K562 (cell line): ENCODE measurements at regions not wholly inside any gene's neighbourhood (a gene's known extent, or its start where the extent isn't known, plus 50 kb on each side); places are given as distances from the start of the nearest gene placed in this dataset.

Experiments used
- ATAC-seq: fragments of 200-7000 bp; cut with Tn5 transposase; 3 replicates; pipeline ENCODE4 v1.9.1; 2020; ENCODE audit warnings: moderate library complexity
- BruUV-seq: library from RNA; stranded (reverse); fragments of 400-500 nt; replicated peaks from 2 replicates; lab custom pipeline; 2021; lab: Mats Ljungman, UMichigan
- CTCF ChIA-PET: fragments of 300-600 bp; formaldehyde crosslinking; extraction: SDS; loops from one replicate; lab custom pipeline; 2021; ENCODE audit warnings: low intra/inter-chr PET ratio; lab: Yijun Ruan, JAX
- POLR2A ChIA-PET: fragments of 300-600, 350-650 bp; sonication (Branson Sonifier 250); formaldehyde crosslinking; extraction: SDS; loops from one replicate; lab custom pipeline; 2021; ENCODE audit warnings: antibody characterized with exemption, inconsistent platforms; lab: Yijun Ruan, JAX
- DNase-seq, 4 experiments: peaks; one replicate each; pipeline versions ENCODE4 v3.0.0 to v3.0.0-alpha.2; 2011 to 2018; ENCODE audit warnings: low spot score in 3 of 4, mixed read lengths in 3 of 4; ENCODE audit errors: extremely low read depth in 1 of 4
- FAIRE-seq: peaks from 2 replicates; lab custom pipeline; 2011; peaks lifted over from hg19 to GRCh38; lab: Jason Lieb, UNC
- H2AFZ ChIP-seq: 2 replicates; pipeline ENCODE4 v1.6.0; 2011; ENCODE audit warnings: low read depth, low read length, control low read depth, inconsistent platforms
- H3K27ac ChIP-seq: fragments of 200-600 bp; 3 replicates; pipeline ENCODE4 v1.8.0; 2011; ENCODE audit warnings: low read depth, mild to moderate bottlenecking, control low read depth, inconsistent platforms, low read length, moderate library complexity, mixed read lengths; ENCODE audit errors: extremely low read depth
- H3K27me3 ChIP-seq, 2 experiments: fragments of 300-600 bp in 1 of 2; 2 replicates in 1 of 2; 3 replicates in 1 of 2; pipeline versions ENCODE4 v1.6.0 to v1.8.0; 2011; ENCODE audit warnings: inconsistent platforms in 2 of 2, low read length in 2 of 2, mild to moderate bottlenecking in 1 of 2, mixed read lengths in 1 of 2, moderate library complexity in 1 of 2; ENCODE audit not compliant: control insufficient read depth in 2 of 2, insufficient read depth in 2 of 2
- H3K36me3 ChIP-seq: fragments of 300-600 bp; 3 replicates; pipeline ENCODE4 v1.8.0; 2011; ENCODE audit warnings: mild to moderate bottlenecking, low read length, inconsistent platforms; ENCODE audit not compliant: control insufficient read depth, insufficient read depth
- H3K4me1 ChIP-seq, 2 experiments: fragments of 200-600 bp in 1 of 2; replicated peaks in 1 of 2; 2 replicates in 1 of 2; 3 replicates in 1 of 2; pipeline versions ENCODE4 v1.5.1 to v1.8.0; 2011; ENCODE audit warnings: inconsistent platforms in 2 of 2, low read length in 2 of 2, mild to moderate bottlenecking in 1 of 2, mixed read lengths in 1 of 2, moderate library complexity in 1 of 2; ENCODE audit not compliant: control insufficient read depth in 2 of 2, insufficient read depth in 2 of 2
- H3K4me2 ChIP-seq: 2 replicates; pipeline ENCODE4 v1.6.1; 2011; ENCODE audit warnings: low read length, control low read depth, inconsistent platforms, mixed read lengths; ENCODE audit not compliant: insufficient read depth
- H3K4me3 ChIP-seq: fragments of 200-600 bp; sonication (generic), shearing (Covaris generic); 2 replicates; pipeline ENCODE4 v1.5.1; 2016; ENCODE audit warnings: control low read depth, inconsistent platforms
- H3K79me2 ChIP-seq: fragments of 200-600 bp; 3 replicates; pipeline ENCODE4 v1.8.0; 2011; ENCODE audit warnings: low read length, inconsistent platforms; ENCODE audit not compliant: control insufficient read depth, insufficient read depth
- H3K9ac ChIP-seq, 2 experiments: 2 replicates each; pipeline versions ENCODE4 v1.6.0 to v1.6.1; 2011; ENCODE audit warnings: low read depth in 2 of 2, low read length in 2 of 2, control low read depth in 1 of 2, inconsistent platforms in 1 of 2, mild to moderate bottlenecking in 1 of 2, mixed read lengths in 1 of 2; ENCODE audit not compliant: insufficient read depth in 1 of 2
- H3K9me1 ChIP-seq: one replicate; pipeline ENCODE4 v1.6.0; 2011; ENCODE audit warnings: inconsistent platforms, mild to moderate bottlenecking, low read length, moderate library complexity; ENCODE audit not compliant: control insufficient read depth, insufficient read depth
- H3K9me3 ChIP-seq: replicated peaks from 2 replicates; pipeline ENCODE4 v1.5.1; 2011; ENCODE audit warnings: low read depth, low read length, inconsistent platforms; ENCODE audit not compliant: control insufficient read depth, insufficient read depth
- H4K20me1 ChIP-seq: replicated peaks from 2 replicates; pipeline ENCODE4 v1.6.1; 2011; ENCODE audit warnings: low read length, inconsistent platforms, mixed read lengths; ENCODE audit not compliant: control insufficient read depth, insufficient read depth
- BCLAF1 ChIP-seq, 2 experiments: fragments of 450-650 bp in 1 of 2; IDR thresholded peaks; 2 replicates each; pipeline ENCODE4 v1.6.1; 2011 to 2017; ENCODE audit warnings: low read depth in 2 of 2, antibody characterized with exemption in 1 of 2, borderline replicate concordance in 1 of 2, low read length in 1 of 2, mild to moderate bottlenecking in 1 of 2, mixed read lengths in 1 of 2; ENCODE audit not compliant: control insufficient read depth in 1 of 2
- BRCA1 ChIP-seq, 2 experiments: fragments of 450-650 bp in 1 of 2; sonication (generic) in 1 of 2; formaldehyde crosslinking in 1 of 2; IDR thresholded peaks; 2 replicates each; pipeline versions ENCODE4 v1.5.0 to v1.6.1; 2017 to 2020; ENCODE audit warnings: mild to moderate bottlenecking in 1 of 2, missing genetic modification reagents in 1 of 2
- POLR2A ChIP-seq: fragments of 450-650 bp; conservative IDR thresholded peaks from 2 replicates; pipeline ENCODE4 v1.6.1; 2016
- POLR3G ChIP-seq: IDR thresholded peaks from 2 replicates; pipeline ENCODE4 v1.6.1; 2011; ENCODE audit not compliant: insufficient read length, insufficient replicate concordance; ENCODE audit errors: extremely low read depth
- PRDM10 ChIP-seq: fragments of 450-650 bp; IDR thresholded peaks from 2 replicates; pipeline ENCODE4 v1.6.1; 2018; ENCODE audit not compliant: partially characterized antibody
- PTTG1 ChIP-seq: fragments of 450-650 bp; IDR thresholded peaks from 2 replicates; pipeline ENCODE4 v1.6.1; 2016; ENCODE audit warnings: low read depth, mild to moderate bottlenecking, missing genetic modification characterization, missing compliant biosample characterization
- XRCC3 ChIP-seq: fragments of 450-650 bp; IDR thresholded peaks from 2 replicates; pipeline ENCODE4 v1.6.1; 2017; ENCODE audit warnings: mild to moderate bottlenecking, moderate library complexity
- ZBTB49 ChIP-seq: sonication (generic); formaldehyde crosslinking; IDR thresholded peaks from 2 replicates; pipeline ENCODE4 v1.8.0; 2022; ENCODE audit warnings: missing genetic modification reagents, mild to moderate bottlenecking, borderline replicate concordance
- ZNF41 ChIP-seq: fragments of 250-450 bp; sonication (Bioruptor Pico); conservative IDR thresholded peaks from 2 replicates; pipeline ENCODE4 v1.4.0; 2020; ENCODE audit warnings: mild to moderate bottlenecking
- WGBS: fragments of 100-300 bp; shearing (Covaris generic); methylation state at CpG from one replicate; pipeline ENCODE4 v1.1.6; 2016; ENCODE audit warnings: low coverage, mixed read lengths; ENCODE audit not compliant: insufficient coverage; ENCODE audit errors: missing lambda C conversion rate; 5-methylcytosine and 5-hydroxymethylcytosine counted together
- in situ Hi-C: fragments of 300-500 bp; cut with MboI; formaldehyde crosslinking; loops from 4 replicates; pipeline ENCODE4 v1.15.0; 2018; ENCODE audit warnings: inconsistent platforms, mixed read lengths
- intact Hi-C: fragments of 100-400 bp; cut with micrococcal nuclease; formaldehyde crosslinking; loops from 2 replicates; pipeline ENCODE4 v1.14.2; 2022

- Histone ChIP-seq H3K27ac (no peak overlapping the region), H3K4me3 (no peak overlapping the region), H4K20me1 (peaks cover 7% of the 10 kb centered on the region), H3K79me2 (no peaks in the 10 kb centered on the region), H3K9me1 (no peaks in the 10 kb centered on the region), H3K27me3 (no peaks in the 10 kb centered on the region), H2AFZ (no peak overlapping the region), H3K9ac (no peak overlapping the region), H3K4me2 (no peak overlapping the region), H3K36me3 (no peaks in the 10 kb centered on the region), H3K4me1 (peaks cover 0 to 5% of the 10 kb centered on the region in 2 experiments; a peak in 2 of 5 replicates), H3K9me3 (no peaks in the 10 kb centered on the region)
- intact Hi-C loops: no loop called here
- ATAC-seq (no peak), DNase-seq (no peak), FAIRE-seq (no peak)
- TF ChIP-seq PTTG1 (tag) (no peak), ZBTB49 (CRISPR knock-in tag) (no peak), PRDM10 (no peak), POLR3G (no peak), XRCC3 (no peak), BCLAF1 (IDR thresholded peaks at IDR 0.05; ENCODE audit: borderline replicate concordance in 1 of 2, control insufficient read depth in 1 of 2, low read depth in 2 of 2, low read length in 1 of 2) (no peak), BRCA1 (IDR thresholded peaks at IDR 0.05) (no peak), BRCA1 (CRISPR knock-in tag; IDR thresholded peaks at IDR 0.05) (no peak), POLR2A (no peak), ZNF41 (CRISPR knock-in tag) (no peak)
- BruUV-seq: no TSS peak
- ChIA-PET POLR2A (no interaction called here), CTCF (no interaction called here)
- in situ Hi-C loops: no loop called here
- 13% methylated on average over 2 of the region's 2 CpGs for WGBS
These were observed 66.8 kb upstream of the GRK3 start for GRCh38 chr22:25497716-25498115.
